Astrocyte (in vitro differentiated cells and primary cell): ENCODE measurements at regions not wholly inside any gene's neighbourhood (a gene's known extent, or its start where the extent isn't known, plus 50 kb on each side); places are given as distances from the start of the nearest gene placed in this dataset.

ENCODE experiments used
- DNase-seq: peaks from one replicate; pipeline ENCODE4 v3.0.0-alpha.2; 2010; ENCODE audit warnings: low read depth
- FAIRE-seq: peaks from 2 replicates; lab custom pipeline; 2011; peaks lifted over from hg19 to GRCh38; lab: Jason Lieb, UNC
- H2AFZ ChIP-seq: 2 replicates; pipeline ENCODE4 v1.6.0; 2012; ENCODE audit warnings: low read depth, low read length, inconsistent platforms
- H3K27ac ChIP-seq: 2 replicates; pipeline ENCODE4 v1.5.1; 2011; ENCODE audit warnings: low read depth, low read length, inconsistent platforms
- H3K27me3 ChIP-seq: 2 replicates; pipeline ENCODE4 v1.6.0; 2011; ENCODE audit warnings: low read length, inconsistent platforms; ENCODE audit not compliant: insufficient read depth
- H3K36me3 ChIP-seq: 2 replicates; pipeline ENCODE4 v1.5.1; 2011; ENCODE audit warnings: low read length, inconsistent platforms; ENCODE audit not compliant: insufficient read depth
- H3K4me1 ChIP-seq: 2 replicates; pipeline ENCODE4 v1.5.1; 2011; ENCODE audit warnings: low read length, inconsistent platforms; ENCODE audit not compliant: insufficient read depth
- H3K4me2 ChIP-seq: 2 replicates; pipeline ENCODE4 v1.6.0; 2012; ENCODE audit warnings: low read length, inconsistent platforms
- H3K4me3 ChIP-seq: 2 replicates; pipeline ENCODE4 v1.5.1; 2011; ENCODE audit warnings: low read depth, mild to moderate bottlenecking, low read length, inconsistent platforms; ENCODE audit not compliant: insufficient read depth
- H3K79me2 ChIP-seq: 2 replicates; pipeline ENCODE4 v1.6.0; 2012; ENCODE audit warnings: mild to moderate bottlenecking, low read length, inconsistent platforms; ENCODE audit not compliant: insufficient read depth
- H3K9ac ChIP-seq: 2 replicates; pipeline ENCODE4 v1.6.0; 2012; ENCODE audit warnings: mild to moderate bottlenecking, low read length, inconsistent platforms
- H3K9me3 ChIP-seq: 2 replicates; pipeline ENCODE4 v1.5.1; 2012; ENCODE audit warnings: low read depth, mild to moderate bottlenecking, low read length, inconsistent platforms; ENCODE audit not compliant: insufficient read depth
- H4K20me1 ChIP-seq: 2 replicates; pipeline ENCODE4 v1.6.0; 2012; ENCODE audit warnings: low read length, inconsistent platforms; ENCODE audit not compliant: insufficient read depth
- H3K27ac Mint-ChIP-seq: one replicate; pipeline ENCODE4 v1.8.0; 2021; ENCODE audit warnings: mild to moderate bottlenecking, mixed read lengths; ENCODE audit not compliant: unreplicated experiment
- H3K27me3 Mint-ChIP-seq: one replicate; pipeline ENCODE4 v1.8.0; 2021; ENCODE audit warnings: low read depth, mixed read lengths; ENCODE audit not compliant: unreplicated experiment
- H3K36me3 Mint-ChIP-seq: one replicate; pipeline ENCODE4 v1.8.0; 2021; ENCODE audit warnings: low read depth, mixed read lengths; ENCODE audit not compliant: unreplicated experiment
- H3K4me1 Mint-ChIP-seq: one replicate; pipeline ENCODE4 v1.8.0; 2021; ENCODE audit warnings: low read depth, mixed read lengths; ENCODE audit not compliant: unreplicated experiment
- H3K4me3 Mint-ChIP-seq: one replicate; pipeline ENCODE4 v1.8.0; 2021; ENCODE audit warnings: mild to moderate bottlenecking, moderate library complexity, mixed read lengths; ENCODE audit not compliant: unreplicated experiment
- H3K9me3 Mint-ChIP-seq: one replicate; pipeline ENCODE4 v1.8.0; 2021; ENCODE audit warnings: mild to moderate bottlenecking, mixed read lengths; ENCODE audit not compliant: unreplicated experiment
- EZH2 ChIP-seq: IDR thresholded peaks from 2 replicates; pipeline ENCODE4 v1.6.1; 2012; ENCODE audit warnings: mild to moderate bottlenecking, low read length, inconsistent platforms; ENCODE audit not compliant: insufficient read depth
- TF ChIP-seq, protein P1 (sequence below): IDR thresholded peaks from 2 replicates; pipeline ENCODE4 v1.5.1; 2011; ENCODE audit warnings: low read depth, mild to moderate bottlenecking, inconsistent platforms, low read length, moderate library complexity; ENCODE audit not compliant: insufficient read depth

DNA sequence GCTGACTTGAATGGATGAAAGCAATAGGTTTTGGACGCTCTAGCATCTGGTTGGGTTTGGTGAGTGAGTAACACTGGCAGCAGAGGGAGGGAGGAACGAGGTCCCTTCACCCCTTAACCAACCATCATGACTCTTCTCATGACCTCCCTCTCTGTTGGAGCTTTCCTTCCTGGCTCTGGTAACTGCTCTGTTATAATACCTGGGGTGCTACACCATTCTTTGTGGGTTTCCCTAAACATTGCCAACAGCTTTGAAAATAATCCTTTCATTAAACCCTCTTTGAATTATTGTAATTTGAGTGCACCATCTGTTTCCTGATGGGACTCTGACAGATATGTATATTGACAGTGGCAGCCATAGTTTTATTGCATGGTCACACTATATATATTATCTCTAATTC lies 146.2 kb upstream of the PTPRG start:
- Histone ChIP-seq H3K9me3 (no peaks in the 10 kb centered on the region), H3K27me3 (no peaks in the 10 kb centered on the region), H4K20me1 (no peaks in the 10 kb centered on the region), H3K4me1 (no peaks in the 10 kb centered on the region), H3K79me2 (no peaks in the 10 kb centered on the region), H3K27ac (no peak overlapping the region), H2AFZ (no peak overlapping the region), H3K36me3 (no peaks in the 10 kb centered on the region), H3K4me2 (no peak overlapping the region), H3K4me3 (no peak overlapping the region), H3K9ac (no peak overlapping the region)
- FAIRE-seq (no peak), DNase-seq (no peak)
- Mint-ChIP-seq H3K36me3 (no peaks in the 10 kb centered on the region), H3K4me1 (no peaks in the 10 kb centered on the region), H3K9me3 (no peaks in the 10 kb centered on the region), H3K4me3 (no peak overlapping the region), H3K27me3 (no peaks in the 10 kb centered on the region), H3K27ac (no peak overlapping the region)
- TF ChIP-seq, protein P1, sequence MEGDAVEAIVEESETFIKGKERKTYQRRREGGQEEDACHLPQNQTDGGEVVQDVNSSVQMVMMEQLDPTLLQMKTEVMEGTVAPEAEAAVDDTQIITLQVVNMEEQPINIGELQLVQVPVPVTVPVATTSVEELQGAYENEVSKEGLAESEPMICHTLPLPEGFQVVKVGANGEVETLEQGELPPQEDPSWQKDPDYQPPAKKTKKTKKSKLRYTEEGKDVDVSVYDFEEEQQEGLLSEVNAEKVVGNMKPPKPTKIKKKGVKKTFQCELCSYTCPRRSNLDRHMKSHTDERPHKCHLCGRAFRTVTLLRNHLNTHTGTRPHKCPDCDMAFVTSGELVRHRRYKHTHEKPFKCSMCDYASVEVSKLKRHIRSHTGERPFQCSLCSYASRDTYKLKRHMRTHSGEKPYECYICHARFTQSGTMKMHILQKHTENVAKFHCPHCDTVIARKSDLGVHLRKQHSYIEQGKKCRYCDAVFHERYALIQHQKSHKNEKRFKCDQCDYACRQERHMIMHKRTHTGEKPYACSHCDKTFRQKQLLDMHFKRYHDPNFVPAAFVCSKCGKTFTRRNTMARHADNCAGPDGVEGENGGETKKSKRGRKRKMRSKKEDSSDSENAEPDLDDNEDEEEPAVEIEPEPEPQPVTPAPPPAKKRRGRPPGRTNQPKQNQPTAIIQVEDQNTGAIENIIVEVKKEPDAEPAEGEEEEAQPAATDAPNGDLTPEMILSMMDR = no peak
- TF ChIP-seq EZH2 = no peak

DNA sequence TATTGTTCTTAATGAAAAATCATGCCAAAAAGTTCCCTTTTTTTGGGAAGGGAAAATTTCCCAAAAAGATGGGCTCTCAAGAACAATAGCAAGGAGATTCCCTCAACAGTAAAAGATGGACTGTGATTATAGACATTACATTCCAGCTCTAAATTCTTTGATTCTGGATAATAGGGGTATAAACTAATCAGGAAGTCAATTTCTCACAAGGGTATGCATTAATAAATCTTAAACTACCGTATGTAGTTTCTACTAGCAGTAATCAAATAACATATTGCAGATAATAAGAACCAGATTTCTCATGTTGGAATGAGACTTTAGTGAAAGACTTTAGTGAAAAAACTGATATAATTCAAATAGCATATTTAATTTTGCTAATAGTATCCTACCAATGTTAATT lies 144.8 kb upstream of the PTPRG start:
- Histone ChIP-seq H4K20me1 (no peaks in the 10 kb centered on the region), H3K4me2 (no peak overlapping the region), H2AFZ (no peak overlapping the region), H3K27ac (no peak overlapping the region), H3K36me3 (no peaks in the 10 kb centered on the region), H3K9me3 (no peaks in the 10 kb centered on the region), H3K4me1 (no peaks in the 10 kb centered on the region), H3K27me3 (no peaks in the 10 kb centered on the region), H3K9ac (no peak overlapping the region), H3K4me3 (no peak overlapping the region), H3K79me2 (no peaks in the 10 kb centered on the region)
- DNase-seq (no peak), FAIRE-seq (no peak)
- H3K4me1 Mint-ChIP-seq = no peaks in the 10 kb centered on the region
- no peak overlapping the region for H3K4me3 Mint-ChIP-seq
- TF ChIP-seq, protein P1 = no peak
- TF ChIP-seq EZH2 = no peak
- no peaks in the 10 kb centered on the region for H3K9me3 Mint-ChIP-seq
- no peaks in the 10 kb centered on the region for H3K36me3 Mint-ChIP-seq
- no peak overlapping the region for H3K27ac Mint-ChIP-seq
- no peaks in the 10 kb centered on the region for H3K27me3 Mint-ChIP-seq

GRCh38 chr3:61417352-61417751 lies 144.0 kb upstream of the PTPRG start:
- Histone ChIP-seq H2AFZ (no peak overlapping the region), H3K9ac (no peak overlapping the region), H3K4me2 (no peak overlapping the region), H3K27me3 (no peaks in the 10 kb centered on the region), H3K27ac (no peak overlapping the region), H3K79me2 (no peaks in the 10 kb centered on the region), H3K9me3 (no peaks in the 10 kb centered on the region), H4K20me1 (no peaks in the 10 kb centered on the region), H3K4me3 (no peak overlapping the region), H3K36me3 (no peaks in the 10 kb centered on the region), H3K4me1 (no peaks in the 10 kb centered on the region)
- peak; percentile 2 for DNase-seq
- no peaks in the 10 kb centered on the region for H3K27me3 Mint-ChIP-seq
- TF ChIP-seq, protein P1 = no peak
- TF ChIP-seq EZH2 = no peak
- no peaks in the 10 kb centered on the region for H3K36me3 Mint-ChIP-seq
- FAIRE-seq = no peak
- no peaks in the 10 kb centered on the region for H3K9me3 Mint-ChIP-seq
- H3K4me3 Mint-ChIP-seq = no peak overlapping the region
- no peaks in the 10 kb centered on the region for H3K4me1 Mint-ChIP-seq
- H3K27ac Mint-ChIP-seq = no peak overlapping the region
